ENCODE measurements at regions not wholly inside any gene's neighbourhood (a gene's known extent, or its start where the extent isn't known, plus 50 kb on each side); places are given as distances from the start of the nearest gene placed in this dataset.

- DNase-seq (ENCODE audit: low read depth) = no peak
Observed at GRCh38 chr4:153076861-153077260, 127.4 kb upstream of the TRIM2 start.

GRCh38 chr4:153079857-153080391 lies 124.3 kb upstream of the TRIM2 start:
- no peak for DNase-seq (ENCODE audit: low read depth)

GRCh38 chr4:153081006-153081580 lies 123.2 kb upstream of the TRIM2 start:
- DNase-seq (ENCODE audit: low read depth) = no peak

- no peak for DNase-seq (ENCODE audit: low read depth)
Observed at GRCh38 chr4:153081693-153082092, 122.5 kb upstream of the TRIM2 start.

GRCh38 chr4:153082322-153083301 lies 121.6 kb upstream of the TRIM2 start:
- no peak for DNase-seq (ENCODE audit: low read depth)

GRCh38 chr4:153083447-153083947 lies 120.7 kb upstream of the TRIM2 start:
- DNase-seq (ENCODE audit: low read depth) = peak; percentile 60

GRCh38 chr4:153084224-153084979 lies 119.8 kb upstream of the TRIM2 start:
- no peak for DNase-seq (ENCODE audit: low read depth)

- DNase-seq (ENCODE audit: low read depth) = peak; percentile 31
Observed at GRCh38 chr4:153084980-153085630, 119.1 kb upstream of the TRIM2 start.

GRCh38 chr4:153087671-153088194 lies 116.5 kb upstream of the TRIM2 start:
- DNase-seq (ENCODE audit: low read depth) = no peak

- DNase-seq (ENCODE audit: low read depth) = no peak
Observed at GRCh38 chr4:153089742-153090141, 114.5 kb upstream of the TRIM2 start.

GRCh38 chr4:153090181-153090580 lies 114.1 kb upstream of the TRIM2 start:
- no peak for DNase-seq (ENCODE audit: low read depth)

- DNase-seq (ENCODE audit: low read depth) = no peak
Observed at GRCh38 chr4:153090670-153091385, 113.4 kb upstream of the TRIM2 start.

GRCh38 chr4:153093396-153093795 lies 110.8 kb upstream of the TRIM2 start:
- no peak for DNase-seq (ENCODE audit: low read depth)

GRCh38 chr4:153093802-153094201 lies 110.4 kb upstream of the TRIM2 start:
- no peak for DNase-seq (ENCODE audit: low read depth)

GRCh38 chr4:153094435-153094834 lies 109.8 kb upstream of the TRIM2 start:
- no peak for DNase-seq (ENCODE audit: low read depth)

GRCh38 chr4:153095448-153096204 lies 108.6 kb upstream of the TRIM2 start:
- no peak for DNase-seq (ENCODE audit: low read depth)

- DNase-seq (ENCODE audit: low read depth) = no peak
Observed at GRCh38 chr4:153096344-153096743, 107.9 kb upstream of the TRIM2 start.

GRCh38 chr4:153098427-153098826 lies 105.8 kb upstream of the TRIM2 start:
- DNase-seq (ENCODE audit: low read depth) = no peak

GRCh38 chr4:153099391-153100140 lies 104.7 kb upstream of the TRIM2 start:
- no peak for DNase-seq (ENCODE audit: low read depth)

All from stromal cell of bone marrow (primary cell).